Heart right ventricle (tissue), 16 donors: ENCODE measurements at regions not wholly inside any gene's neighbourhood (a gene's known extent, or its start where the extent isn't known, plus 50 kb on each side); places are given as distances from the start of the nearest gene placed in this dataset.

Experiments
- ATAC-seq, 8 donors: fragments of 200-7000 bp; cut with Tn5 transposase; one replicate each; pipeline ENCODE4 v1.9.1; 2020; ENCODE audit warnings: mild to moderate bottlenecking in 8 of 8, moderate library complexity in 8 of 8, moderate number of reproducible peaks in 1 of 8
- DNase-seq, 2 donors: peaks; one replicate each; pipeline ENCODE4 v3.0.0-alpha.2; 2020
- H3K27ac ChIP-seq, 10 donors: fragments of 200-600 bp; sonication (generic) in 2 of 10; one replicate each; pipeline versions ENCODE4 v1.5.0 to v1.8.0; 2020 to 2022; ENCODE audit warnings: mild to moderate bottlenecking in 3 of 10
- H3K27me3 ChIP-seq, 7 donors: fragments of 200-600 bp; one replicate each; pipeline ENCODE4 v1.8.0; 2021 to 2022; ENCODE audit warnings: mild to moderate bottlenecking in 2 of 7
- H3K36me3 ChIP-seq, 9 donors: fragments of 200-600 bp; sonication (generic) in 1 of 9; one replicate each; pipeline versions ENCODE4 v1.5.0 to v1.8.0; 2020 to 2022; ENCODE audit warnings: mild to moderate bottlenecking in 2 of 9
- H3K4me1 ChIP-seq, 9 donors: fragments of 200-600 bp; sonication (generic) in 1 of 9; one replicate each; pipeline versions ENCODE4 v1.5.0 to v1.8.0; 2020 to 2022; ENCODE audit warnings: mild to moderate bottlenecking in 4 of 9
- H3K4me3 ChIP-seq, 10 donors: fragments of 200-600 bp; sonication (generic) in 2 of 10; one replicate each; pipeline versions ENCODE4 v1.5.0 to v1.8.0; 2020 to 2022; ENCODE audit warnings: mild to moderate bottlenecking in 7 of 10, moderate library complexity in 2 of 10
- H3K9me3 ChIP-seq, 11 donors: fragments of 200-600 bp in 10 of 11; sonication (generic) in 2 of 11; one replicate each; pipeline versions ENCODE4 v1.5.0 to v1.8.0; 2013 to 2022; ENCODE audit warnings: mild to moderate bottlenecking in 2 of 11, control low read depth in 1 of 11, moderate library complexity in 1 of 11
- WGBS, 2 donors: extraction: QIAGEN DNeasy Blood & Tissue Kit; methylation state at CpG; one replicate each; pipeline ENCODE4 v1.1.7; 2013; ENCODE audit warnings: inconsistent platforms in 1 of 2; 5-methylcytosine and 5-hydroxymethylcytosine counted together
- intact Hi-C, 10 donors: fragments of 100-400 bp; cut with DNase I; formaldehyde crosslinking; loops; one replicate each; pipeline versions ENCODE4 v1.11.1 to v1.14.2; 2022
- TF ChIP-seq, protein P1 (sequence below), 9 donors: fragments of 200-600 bp; sonication (generic) in 2 of 9; IDR thresholded peaks; one replicate each; pipeline versions ENCODE4 v1.5.0 to v1.8.0; 2021 to 2022; ENCODE audit warnings: antibody characterized with exemption in 9 of 9, mild to moderate bottlenecking in 5 of 9, moderate library complexity in 1 of 9
- donor health status: Arrhythmogenic right ventricular cardiomyopathy.
- donor health status: ischemic (EF 13 %, LVEDD 7.1; RV severe dilation, severe dysfunction).
- donor health status: healthy with polysubstance abuse.
- donor health status: DM: no; HTN: yes; CAD: no.
- donor health status: DM: no; HTN: no; CAD: no.
- donor health status: ischemic (EF 25% LVEDD 6.9; RV normal size, moderate dysfunction).
- donor health status: ischemic (EF 25% LVEDD 5.7; RV mildly dilated, moderate dysfunction).
- donor health status: healthy.
- donor health status: DM: yes; HTN: yes; CAD: no.
- donor health status: Ischemic cardiomyopathy.
- donor health status: ischemic (EF 35%, LVEDD 5.7; RV mildly dilated, moderate dysfunction).
- donor health status: nonischemic (EF 11% LVEDD 7.7; RV severe dilation, severe dysfunction).
- donor health status: DM: yes; HTN: yes; CAD: no.
- donor health status: PGD.
- donor health status: ischemic (EF 29% LVEDD 5.4; RV normal size, mild dysfunction).
- donor health status: nonischemic (EF 23%, LVEDD 6.1; RV moderate dilation, normal function).

DNA sequence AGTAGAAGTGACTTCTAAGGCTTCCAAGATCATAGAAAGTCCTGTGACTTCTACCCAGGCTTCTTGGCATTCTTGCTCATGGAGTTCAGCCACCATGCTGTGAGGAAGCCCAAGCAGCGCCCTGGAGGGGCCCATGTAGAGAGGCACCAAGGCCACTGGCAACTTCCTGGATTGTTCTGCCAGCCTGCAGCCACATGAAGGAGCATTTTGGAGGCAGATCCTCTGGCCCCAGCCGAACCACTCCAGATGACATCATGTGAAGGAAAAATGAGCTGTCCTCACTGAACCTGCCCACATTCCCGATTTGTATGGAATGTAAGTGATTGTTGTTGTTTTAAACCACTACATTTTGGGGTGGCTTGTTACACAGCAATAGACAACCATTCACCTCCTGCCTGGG is 51.5 kb upstream of the MNX1 start:
- Histone ChIP-seq H3K9me3 (peaks cover 0 to 47% (median 5%) of the 10 kb centered on the region in 11 donors), H3K27ac (no peak overlapping the region), H3K4me3 (no peak overlapping the region), H3K36me3 (no peaks in the 10 kb centered on the region), H3K4me1 (no peaks in the 10 kb centered on the region), H3K27me3 (peaks cover 0 to 20% (median 6%) of the 10 kb centered on the region in 7 donors)
- no peak for DNase-seq
- WGBS, 2 donors, result 84 to 86% methylated on average over 3 of the region's 3 CpGs
- intact Hi-C loops, result no loop called here
- TF ChIP-seq, protein P1, sequence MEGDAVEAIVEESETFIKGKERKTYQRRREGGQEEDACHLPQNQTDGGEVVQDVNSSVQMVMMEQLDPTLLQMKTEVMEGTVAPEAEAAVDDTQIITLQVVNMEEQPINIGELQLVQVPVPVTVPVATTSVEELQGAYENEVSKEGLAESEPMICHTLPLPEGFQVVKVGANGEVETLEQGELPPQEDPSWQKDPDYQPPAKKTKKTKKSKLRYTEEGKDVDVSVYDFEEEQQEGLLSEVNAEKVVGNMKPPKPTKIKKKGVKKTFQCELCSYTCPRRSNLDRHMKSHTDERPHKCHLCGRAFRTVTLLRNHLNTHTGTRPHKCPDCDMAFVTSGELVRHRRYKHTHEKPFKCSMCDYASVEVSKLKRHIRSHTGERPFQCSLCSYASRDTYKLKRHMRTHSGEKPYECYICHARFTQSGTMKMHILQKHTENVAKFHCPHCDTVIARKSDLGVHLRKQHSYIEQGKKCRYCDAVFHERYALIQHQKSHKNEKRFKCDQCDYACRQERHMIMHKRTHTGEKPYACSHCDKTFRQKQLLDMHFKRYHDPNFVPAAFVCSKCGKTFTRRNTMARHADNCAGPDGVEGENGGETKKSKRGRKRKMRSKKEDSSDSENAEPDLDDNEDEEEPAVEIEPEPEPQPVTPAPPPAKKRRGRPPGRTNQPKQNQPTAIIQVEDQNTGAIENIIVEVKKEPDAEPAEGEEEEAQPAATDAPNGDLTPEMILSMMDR (IDR thresholded peaks at IDR 0.05), result no peak
- no peak for ATAC-seq

DNA sequence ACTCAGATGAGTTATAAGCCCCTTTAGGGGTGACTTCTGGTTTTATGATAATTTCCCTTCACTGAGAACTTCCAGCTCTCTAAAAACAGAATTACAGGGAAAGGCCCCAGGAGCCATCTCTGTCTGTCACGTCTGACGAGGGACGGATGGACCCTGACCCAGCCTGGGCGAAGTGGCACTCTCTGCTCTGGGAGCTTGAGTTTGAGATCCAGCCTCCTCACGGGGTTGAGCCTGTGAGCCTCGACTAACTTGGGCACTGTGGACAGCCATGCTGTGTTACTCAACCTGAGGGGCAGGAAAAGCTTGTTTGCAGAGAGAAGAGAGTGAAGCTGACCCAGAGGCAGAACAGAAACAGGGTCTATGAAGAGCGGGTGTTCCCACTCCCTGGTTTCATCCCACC is 54.6 kb upstream of the MNX1 start:
- peaks cover 0 to 10% (median 0%) of the 10 kb centered on the region in 7 donors for H3K27me3 ChIP-seq
- H3K4me1 ChIP-seq, result no peaks in the 10 kb centered on the region
- DNase-seq (no peak), ATAC-seq (no peak)
- no peaks in the 10 kb centered on the region for H3K36me3 ChIP-seq
- no peak overlapping the region for H3K4me3 ChIP-seq
- TF ChIP-seq, protein P1 (IDR thresholded peaks at IDR 0.05), result no peak
- no peak overlapping the region for H3K27ac ChIP-seq
- peaks cover 0 to 54% (median 5%) of the 10 kb centered on the region in 11 donors for H3K9me3 ChIP-seq
- WGBS, 2 donors, result 82 to 86% methylated on average over 7 of the region's 7 CpGs
- intact Hi-C loops, result no loop called here

DNA sequence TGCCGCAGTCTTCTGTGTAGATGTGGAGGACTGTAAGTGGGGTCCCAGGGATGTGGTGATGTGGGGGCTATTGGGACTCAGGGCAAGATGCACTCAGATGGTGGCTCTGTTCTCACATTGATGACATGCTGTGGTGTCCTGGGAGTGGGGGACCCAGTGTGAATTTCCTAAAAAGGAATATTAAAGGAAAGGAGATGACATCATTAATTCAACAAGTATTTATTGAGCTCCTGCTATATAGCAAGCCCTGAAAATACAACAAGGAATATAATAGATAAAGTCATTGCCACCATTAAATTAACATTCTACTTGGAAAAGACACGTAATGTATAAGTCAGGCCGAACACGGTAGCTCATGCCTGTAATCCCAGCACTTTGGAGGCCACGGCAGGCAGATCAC is 61.9 kb upstream of the MNX1 start:
- WGBS, 2 donors, result 88 to 93% methylated on average over 5 of the region's 5 CpGs
- Histone ChIP-seq H3K9me3 (peaks cover 0 to 15% (median 0%) of the 10 kb centered on the region in 11 donors), H3K4me3 (no peak overlapping the region), H3K27ac (no peak overlapping the region), H3K27me3 (peaks cover 0 to 60% (median 28%) of the 10 kb centered on the region in 7 donors), H3K4me1 (no peaks in the 10 kb centered on the region), H3K36me3 (no peaks in the 10 kb centered on the region)
- no peak for DNase-seq
- TF ChIP-seq, protein P1 (IDR thresholded peaks at IDR 0.05), result no peak
- intact Hi-C loops, result no loop called here
- ATAC-seq, result no peak

DNA sequence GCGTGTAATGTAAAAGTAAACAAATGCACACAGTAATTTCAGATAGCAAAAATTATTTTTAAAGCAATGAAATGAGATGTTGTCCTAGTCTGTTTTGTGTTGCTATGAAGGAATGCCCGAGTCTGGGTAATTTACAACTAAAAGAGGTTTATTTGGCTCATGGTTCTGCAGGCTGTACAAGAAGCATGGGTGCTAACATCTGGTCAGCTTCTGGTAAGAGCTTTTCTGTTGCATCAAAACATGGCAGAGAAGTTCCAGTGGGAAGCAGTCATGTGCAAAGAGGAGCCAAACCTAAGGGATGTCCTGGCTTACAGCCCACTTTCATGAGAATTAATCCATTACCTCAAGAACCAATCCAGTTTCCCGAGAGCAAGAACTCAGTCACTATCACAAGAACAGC is 62.9 kb upstream of the MNX1 start:
- H3K27ac ChIP-seq, result no peak overlapping the region
- peaks cover 0 to 14% (median 0%) of the 10 kb centered on the region in 11 donors for H3K9me3 ChIP-seq
- no peak overlapping the region for H3K4me3 ChIP-seq
- no peak for ATAC-seq
- TF ChIP-seq, protein P1 (IDR thresholded peaks at IDR 0.05), result no peak
- WGBS, 2 donors, result 81 to 82% methylated on average over 3 of the region's 3 CpGs
- DNase-seq, result no peak
- H3K4me1 ChIP-seq, result peaks cover 0 to 3% (median 0%) of the 10 kb centered on the region in 9 donors
- H3K27me3 ChIP-seq, result peaks cover 0 to 70% (median 37%) of the 10 kb centered on the region in 7 donors
- intact Hi-C loops, result no loop called here
- H3K36me3 ChIP-seq, result no peaks in the 10 kb centered on the region
